ENCODE measurements at regions not wholly inside any gene's neighbourhood (a gene's known extent, or its start where the extent isn't known, plus 50 kb on each side); places are given as distances from the start of the nearest gene placed in this dataset.
"Not testable (repeated sequence)": the region's sequence is repeated elsewhere in the genome, so short reads cannot be mapped to it uniquely, and the experiment has no call there.

DNA sequence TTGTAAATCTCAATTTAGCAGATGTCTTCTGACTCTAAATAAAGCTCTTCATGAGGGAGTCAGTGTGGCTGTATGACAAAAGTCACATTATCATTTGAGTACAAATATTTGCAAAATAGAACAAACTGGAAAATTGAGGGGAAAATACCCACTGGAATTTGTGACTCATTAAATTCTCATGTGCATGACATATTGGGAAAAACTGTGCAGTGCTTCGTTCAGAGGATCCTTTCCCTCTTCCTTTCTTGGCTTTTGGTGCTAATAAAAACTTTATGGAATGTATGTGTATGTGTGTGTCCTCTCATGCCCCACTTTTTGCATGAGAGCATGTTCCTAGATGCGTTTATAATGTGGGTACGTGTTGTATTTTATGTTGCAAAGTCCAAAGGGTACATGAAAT, 267.8 kb downstream of the KTN1 start:
- no peak for DNase-seq

DNA sequence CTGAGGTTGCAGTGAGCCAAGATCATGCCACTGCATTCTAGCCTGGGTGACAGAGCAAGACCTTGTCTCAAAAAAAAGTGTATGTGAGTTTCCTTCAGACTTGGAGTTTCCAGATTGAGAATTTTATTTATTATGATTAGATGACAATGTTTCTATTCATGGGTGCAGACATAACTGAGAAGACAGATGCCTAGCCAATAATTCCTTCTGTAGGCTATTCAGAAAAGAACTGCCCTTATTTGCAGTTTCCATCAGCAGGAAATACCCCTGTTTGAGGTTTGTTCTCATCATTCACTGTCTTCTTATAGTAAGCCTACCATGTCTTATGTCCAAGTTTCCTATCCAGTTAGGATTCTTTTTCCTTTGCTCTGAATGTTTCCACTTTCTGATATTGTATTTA, 269.0 kb downstream of the KTN1 start:
- DNase-seq, result no peak

- no peak for DNase-seq
These were observed 268.4 kb upstream of the PELI2 start for GRCh38 chr14:55849833-55850232.

DNA sequence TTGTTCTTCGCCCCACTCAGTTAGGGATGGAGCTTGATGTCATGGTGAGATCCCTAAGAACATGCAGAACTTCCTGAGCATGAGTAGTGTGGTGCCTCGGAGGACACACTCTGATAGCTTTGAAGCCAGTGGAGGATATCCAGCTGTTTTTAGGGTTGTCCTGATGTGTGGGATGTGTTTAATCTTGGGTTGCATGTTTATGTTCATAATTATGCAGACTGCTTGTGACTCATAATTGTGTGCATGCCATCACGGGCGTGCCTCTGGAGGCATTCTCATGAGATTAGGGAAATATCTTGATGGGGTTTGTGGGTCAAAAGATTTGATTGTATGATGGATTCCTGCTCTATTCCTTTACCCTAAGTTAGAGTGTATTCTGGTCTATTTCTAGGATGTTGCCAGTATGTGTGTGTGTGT, 267.4 kb upstream of the PELI2 start:
- no peak for DNase-seq

GRCh38 chr14:55851301-55851700, 266.9 kb upstream of the PELI2 start:
- DNase-seq, result no peak

DNA sequence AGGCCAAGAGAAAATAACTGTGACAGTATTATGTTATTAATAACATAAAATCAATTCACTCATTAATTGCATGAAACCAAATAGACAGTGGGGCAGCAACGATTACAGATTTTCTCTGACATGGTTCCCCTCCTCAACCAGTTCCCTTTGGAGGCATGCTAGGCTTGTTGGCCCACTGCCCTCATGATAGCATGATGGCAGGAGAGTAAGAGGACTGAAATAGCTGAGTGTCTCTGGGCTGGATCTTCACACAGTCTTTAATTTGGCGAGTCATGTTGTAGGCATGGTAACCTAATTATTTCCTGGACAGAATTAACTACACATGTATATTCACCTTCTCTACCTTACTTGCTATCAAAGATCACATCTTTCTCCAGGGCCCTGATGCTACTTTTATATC, 266.2 kb upstream of the PELI2 start:
- no peak for DNase-seq

- no peak for DNase-seq
These were observed 262.5 kb upstream of the PELI2 start for GRCh38 chr14:55855751-55856150.

- no peak for DNase-seq
These were observed 259.6 kb upstream of the PELI2 start for GRCh38 chr14:55858604-55859003.

- DNase-seq, result not testable (repeated sequence)
These were observed 256.6 kb upstream of the PELI2 start for GRCh38 chr14:55861561-55861960.

DNA sequence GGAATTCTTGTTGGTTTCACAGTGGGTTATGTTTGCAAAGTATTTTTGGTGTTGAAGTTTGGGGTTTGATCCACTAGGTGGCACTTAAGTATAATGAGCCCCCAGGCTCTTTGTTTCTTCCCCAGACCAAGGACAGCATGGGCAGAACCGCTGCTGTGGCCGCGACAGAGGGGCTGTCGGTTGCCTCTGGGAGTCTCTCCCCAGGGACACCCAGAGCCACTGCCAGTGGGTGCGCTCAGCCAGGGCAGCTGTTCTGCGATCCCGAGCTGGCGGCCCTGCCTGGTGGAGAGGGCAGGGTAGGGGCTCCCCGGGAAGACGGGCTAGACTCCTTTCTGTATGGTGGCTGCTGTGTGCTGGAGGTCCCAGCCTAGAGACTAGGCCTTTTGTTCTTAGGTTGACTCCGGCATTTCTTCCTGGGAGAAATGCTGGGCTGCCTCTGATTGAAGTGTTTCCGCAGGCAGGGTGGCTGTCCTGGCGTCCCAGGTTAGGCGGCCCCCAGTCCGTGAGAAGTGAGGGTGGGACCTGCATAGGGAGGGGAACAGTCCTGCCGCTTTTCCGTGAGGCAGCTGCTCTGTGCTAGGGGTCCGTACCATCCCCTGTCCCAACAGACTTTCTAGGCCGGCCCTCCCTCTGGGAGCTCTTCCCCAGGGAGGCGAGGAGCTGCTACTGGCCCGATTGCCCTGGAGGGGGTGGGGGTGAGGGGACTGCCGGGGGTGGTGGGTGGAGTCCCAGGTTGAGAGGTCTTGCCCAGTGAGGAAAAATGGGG, 253.1 kb upstream of the PELI2 start:
- DNase-seq, result no peak

GRCh38 chr14:55867311-55867710, 250.9 kb upstream of the PELI2 start:
- no peak for DNase-seq

- DNase-seq, result no peak
These were observed 250.5 kb upstream of the PELI2 start for GRCh38 chr14:55867719-55868118.

GRCh38 chr14:55869397-55870049, 248.7 kb upstream of the PELI2 start:
- no peak for DNase-seq

DNA sequence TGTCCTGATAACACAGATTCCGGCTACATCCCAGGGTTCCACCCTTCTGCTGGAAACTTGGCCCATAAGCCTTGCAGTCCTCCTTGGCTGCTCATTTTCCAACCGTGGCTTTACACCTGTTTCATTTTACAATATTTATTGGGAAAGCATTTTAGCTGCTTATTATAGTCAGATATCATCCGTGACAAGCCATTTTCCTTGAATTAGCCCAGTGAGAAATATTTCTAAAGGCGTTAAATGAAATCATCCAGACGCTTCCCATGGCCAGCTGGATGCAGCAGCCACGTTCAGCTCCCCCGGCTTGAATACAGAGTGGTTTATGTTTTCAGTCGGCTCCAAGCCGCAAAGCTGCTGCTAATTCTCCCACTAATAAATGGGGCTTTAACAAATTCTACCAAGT, 245.0 kb upstream of the PELI2 start:
- no peak for DNase-seq

DNA sequence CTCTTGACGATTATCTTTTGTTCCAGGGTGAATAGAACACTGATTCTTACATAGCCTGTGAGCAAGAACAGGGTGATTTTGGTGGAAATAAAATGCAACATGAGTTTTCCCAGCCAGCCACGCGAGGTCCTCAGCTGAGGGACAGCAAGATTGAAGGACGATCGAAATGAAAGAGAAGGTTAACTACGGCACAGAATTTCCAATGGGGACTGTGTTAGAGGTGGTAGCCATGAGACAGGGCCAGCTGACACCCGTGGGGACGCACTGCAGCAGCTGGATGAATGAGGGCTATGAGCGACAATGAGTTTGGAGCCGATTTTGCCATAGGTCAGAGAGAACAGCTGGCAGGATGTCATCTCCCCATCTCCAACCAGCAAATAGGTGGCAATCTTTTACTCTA, 243.4 kb upstream of the PELI2 start:
- DNase-seq, result no peak

DNA sequence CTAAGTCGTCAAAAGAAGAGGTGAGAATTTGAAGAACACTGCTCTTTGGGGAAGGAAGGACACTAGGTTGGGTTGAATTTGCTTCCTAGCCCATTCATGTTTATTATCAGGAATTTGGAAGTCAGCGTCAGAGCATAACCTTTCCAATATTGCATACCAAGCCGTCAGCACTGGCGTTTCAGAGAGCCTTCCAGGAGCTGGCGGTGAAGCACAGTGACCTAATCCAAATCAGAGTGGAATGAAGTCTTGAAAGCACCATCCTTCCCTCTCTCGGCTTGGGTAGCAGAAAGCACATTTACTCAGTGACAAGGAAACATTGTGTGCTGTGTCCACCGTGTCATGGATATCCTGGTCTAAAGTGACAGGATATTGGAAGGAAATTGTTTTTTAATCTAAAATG, 240.3 kb upstream of the PELI2 start:
- no peak for DNase-seq

DNA sequence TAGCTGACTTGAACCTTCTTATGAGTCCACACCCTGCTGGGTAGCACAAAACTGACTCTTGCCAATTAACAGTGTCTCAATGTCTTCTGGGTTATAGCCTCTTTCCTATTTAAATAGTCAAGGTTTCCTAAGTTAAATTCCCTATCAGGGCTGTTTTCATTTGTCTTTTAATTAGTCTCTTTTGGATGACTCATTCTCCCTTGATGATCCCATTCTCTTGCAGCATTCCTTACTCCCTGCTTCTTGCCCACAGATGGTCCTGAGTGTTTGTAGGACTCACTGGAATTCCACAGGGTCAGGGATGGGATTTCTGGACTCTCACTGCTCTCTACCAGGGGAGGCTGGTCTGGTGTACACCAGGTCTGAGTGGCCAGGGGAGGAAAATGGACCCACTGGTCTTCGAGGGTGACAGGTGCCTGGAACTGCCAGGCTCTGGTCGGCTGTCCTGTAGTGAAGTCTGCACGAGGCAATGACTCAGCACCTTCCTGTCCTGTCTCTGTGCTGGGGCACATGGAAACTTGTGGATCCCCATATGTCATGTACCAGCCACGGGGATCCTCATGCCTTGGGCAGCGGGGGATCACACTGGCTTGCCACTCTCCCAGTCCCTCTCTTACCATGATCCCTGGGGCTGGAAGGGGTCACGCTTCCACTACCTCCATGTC, 236.5 kb upstream of the PELI2 start:
- DNase-seq, result no peak

DNA sequence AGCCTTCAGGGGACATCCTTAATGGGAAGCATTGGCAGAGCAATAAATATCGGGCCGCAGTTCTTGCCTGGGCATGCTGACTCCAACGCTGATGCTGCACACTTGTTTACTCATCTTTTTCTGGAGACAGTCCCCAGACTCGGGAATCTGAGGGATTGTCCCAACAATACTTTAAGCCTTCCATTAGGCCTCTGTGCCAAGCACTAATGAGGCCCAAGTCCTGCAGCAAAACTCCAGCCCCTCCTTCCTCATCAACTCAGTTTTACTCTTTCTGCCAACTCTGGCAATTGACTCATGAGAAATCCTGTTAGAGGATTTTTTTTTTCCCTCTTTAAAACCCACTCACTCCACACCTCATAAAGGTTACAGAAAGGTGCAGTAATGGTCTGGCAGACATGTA, 233.4 kb upstream of the PELI2 start:
- peak; percentile 42 to 43 for DNase-seq

DNA sequence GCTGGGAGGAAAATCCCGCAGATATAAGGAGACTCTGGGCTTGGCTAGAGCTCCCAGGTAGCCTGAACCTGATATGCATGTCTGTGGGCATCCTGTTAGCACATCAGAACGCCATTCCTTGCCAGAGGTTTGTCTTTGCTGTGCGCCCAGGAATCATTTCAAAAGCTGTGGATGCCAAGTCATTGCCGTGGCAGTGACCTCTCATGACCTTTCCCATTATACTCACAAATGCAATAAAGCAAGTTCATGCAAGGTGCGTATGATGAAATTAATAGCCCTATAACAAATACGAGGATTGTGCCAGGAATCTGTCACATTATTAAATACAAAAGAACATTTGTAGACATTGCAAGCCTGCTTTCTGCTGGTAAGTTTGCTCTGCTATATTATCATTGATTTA, 229.1 kb upstream of the PELI2 start:
- DNase-seq, result no peak

GRCh38 chr14:55891692-55892091, 226.5 kb upstream of the PELI2 start:
- no peak for DNase-seq

DNA sequence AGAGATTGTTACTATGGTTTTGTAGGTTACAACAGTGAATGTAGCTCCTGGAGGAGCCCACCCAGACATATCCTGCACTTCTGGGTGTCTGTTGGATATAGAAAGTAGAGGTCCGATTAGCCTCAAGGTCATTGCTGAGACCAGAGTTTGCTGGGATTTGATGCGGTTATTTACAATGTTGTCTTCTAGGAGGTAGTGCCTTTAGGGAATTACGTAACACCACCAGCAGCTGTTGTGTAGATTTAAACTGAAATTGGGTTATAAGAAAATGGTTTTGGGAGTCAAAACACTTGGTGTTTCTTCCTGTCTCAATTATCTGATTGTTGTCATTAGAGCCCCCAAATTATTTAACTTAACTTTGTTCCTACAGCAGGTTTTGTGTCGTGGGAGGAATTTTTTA, 225.3 kb upstream of the PELI2 start:
- no peak for DNase-seq

DNA sequence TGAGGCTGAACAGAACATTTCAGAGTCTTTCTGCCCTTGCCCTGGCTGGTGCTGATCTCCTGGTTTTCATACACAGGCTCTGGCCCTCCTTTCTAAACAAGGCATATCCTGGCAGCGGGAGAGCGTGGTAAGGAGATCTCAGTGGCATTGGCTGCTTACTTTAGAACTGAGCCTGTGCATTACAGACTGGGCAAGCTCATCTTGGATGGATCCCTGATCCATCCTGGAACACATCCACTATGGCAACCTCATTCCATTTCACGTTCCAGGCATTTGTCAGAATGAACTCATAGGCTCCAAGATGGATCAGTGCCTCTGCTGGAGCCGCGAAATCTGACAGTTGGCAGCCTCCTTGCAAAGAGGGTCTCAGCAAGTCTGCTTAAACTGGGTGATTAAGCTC, 224.5 kb upstream of the PELI2 start:
- DNase-seq, result peak in 1 of 2 experiments; percentile 32

- no peak for DNase-seq
These were observed 221.2 kb upstream of the PELI2 start for GRCh38 chr14:55897031-55897430.

- no peak for DNase-seq
These were observed 219.3 kb upstream of the PELI2 start for GRCh38 chr14:55898938-55899337.
